ENCODE measurements at regions not wholly inside any gene's neighbourhood (a gene's known extent, or its start where the extent isn't known, plus 50 kb on each side); places are given as distances from the start of the nearest gene placed in this dataset.

GRCh38 chr15:87493803-87494202 lies 762.7 kb downstream of the NTRK3 start:
- TF ChIP-seq POLR2AphosphoS5 (IDR thresholded peaks at IDR 0.05; ENCODE audit: borderline replicate concordance, low read depth, low read length) (no peak), EZH2 (IDR thresholded peaks at IDR 0.05) (no peak), FOXP2 (optimal IDR thresholded peaks at IDR 0.05; ENCODE audit: control extremely low read depth, extremely low read length, insufficient read depth) (no peak)
